Uterus (tissue), 3 donors: ENCODE measurements at regions not wholly inside any gene's neighbourhood (a gene's known extent, or its start where the extent isn't known, plus 50 kb on each side); places are given as distances from the start of the nearest gene placed in this dataset.

Source experiments
- DNase-seq, 2 donors: peaks; one replicate each; pipeline ENCODE4 v3.0.0-alpha.2; 2019 to 2020
- H3K27ac ChIP-seq, 2 donors: fragments of 200-600 bp; sonication (generic); 1 replicate in 1 of 2; 2 replicates in 1 of 2; pipeline ENCODE4 v1.5.1; 2016 to 2018
- H3K27me3 ChIP-seq, 2 donors: fragments of 200-600 bp; sonication (generic); one replicate each; pipeline ENCODE4 v1.5.1; 2018 to 2019; ENCODE audit warnings: control low read depth in 1 of 2
- H3K36me3 ChIP-seq, 2 donors: fragments of 200-600 bp; sonication (generic); one replicate each; pipeline ENCODE4 v1.5.1; 2019; ENCODE audit warnings: control low read depth in 1 of 2
- H3K4me1 ChIP-seq, 2 donors: fragments of 200-600 bp; sonication (generic); one replicate each; pipeline ENCODE4 v1.5.1; 2018 to 2019; ENCODE audit warnings: control low read depth in 1 of 2
- H3K4me3 ChIP-seq, 2 donors: fragments of 200-600 bp; sonication (generic); 1 replicate in 1 of 2; 2 replicates in 1 of 2; pipeline ENCODE4 v1.5.1; 2018 to 2019; ENCODE audit warnings: mild to moderate bottlenecking in 1 of 2
- H3K9me3 ChIP-seq, 2 donors: fragments of 200-600 bp; sonication (generic); one replicate each; pipeline ENCODE4 v1.5.1; 2019; ENCODE audit warnings: control low read depth in 1 of 2
- CTCF ChIP-seq, 4 experiments: fragments of 200-600 bp in 2 of 4; fragments of 450-650 bp in 2 of 4; sonication (generic) in 2 of 4; IDR thresholded peaks; one replicate each; pipeline ENCODE4 v1.5.1; 2016 to 2019; ENCODE audit warnings: antibody characterized with exemption in 4 of 4, mild to moderate bottlenecking in 2 of 4, moderate library complexity in 1 of 4
- POLR2A ChIP-seq, 2 donors: fragments of 450-650 bp; IDR thresholded peaks; one replicate each; pipeline ENCODE4 v1.6.1; 2016; ENCODE audit warnings: antibody characterized with exemption in 2 of 2, mild to moderate bottlenecking in 1 of 2, moderate library complexity in 1 of 2
- intact Hi-C: fragments of 100-400 bp; cut with DNase I; formaldehyde crosslinking; loops from one replicate; pipeline ENCODE4 v1.15.1; 2023; ENCODE audit warnings: low total_unique reads
- donor health status: DM: yes; HTN: yes; CAD: no.

GRCh38 chr6:93165850-93166430 is 253.4 kb downstream of the EPHA7 start:
- intact Hi-C loops: no loop called here
- H3K36me3 ChIP-seq: no peaks in the 10 kb centered on the region
- H3K4me3 ChIP-seq: no peak overlapping the region
- H3K4me1 ChIP-seq: no peaks in the 10 kb centered on the region
- H3K9me3 ChIP-seq: no peaks in the 10 kb centered on the region
- DNase-seq: no peak
- no peak for TF ChIP-seq POLR2A (IDR thresholded peaks at IDR 0.05)
- no peak for TF ChIP-seq CTCF (IDR thresholded peaks at IDR 0.05)
- H3K27me3 ChIP-seq: no peaks in the 10 kb centered on the region
- H3K27ac ChIP-seq: no peak overlapping the region

GRCh38 chr6:93164781-93165180 is 254.6 kb downstream of the EPHA7 start:
- Histone ChIP-seq H3K9me3 (no peaks in the 10 kb centered on the region), H3K27ac (no peak overlapping the region), H3K4me3 (no peak overlapping the region), H3K4me1 (no peaks in the 10 kb centered on the region), H3K36me3 (no peaks in the 10 kb centered on the region), H3K27me3 (no peaks in the 10 kb centered on the region)
- intact Hi-C loops: no loop called here
- no peak for DNase-seq
- no peak for TF ChIP-seq CTCF (IDR thresholded peaks at IDR 0.05)
- no peak for TF ChIP-seq POLR2A (IDR thresholded peaks at IDR 0.05)

- intact Hi-C loops: no loop called here
- Histone ChIP-seq H3K36me3 (no peaks in the 10 kb centered on the region), H3K4me3 (no peak overlapping the region), H3K27me3 (no peaks in the 10 kb centered on the region), H3K4me1 (no peaks in the 10 kb centered on the region), H3K9me3 (no peaks in the 10 kb centered on the region), H3K27ac (no peak overlapping the region)
- no peak for DNase-seq
- TF ChIP-seq CTCF (IDR thresholded peaks at IDR 0.05): no peak
- no peak for TF ChIP-seq POLR2A (IDR thresholded peaks at IDR 0.05)
These were observed 256.2 kb downstream of the EPHA7 start for GRCh38 chr6:93163146-93163545.

GRCh38 chr6:93139408-93140081 is 279.8 kb downstream of the EPHA7 start:
- Histone ChIP-seq H3K9me3 (no peaks in the 10 kb centered on the region), H3K4me3 (no peak overlapping the region), H3K27ac (no peak overlapping the region), H3K36me3 (no peaks in the 10 kb centered on the region), H3K4me1 (no peaks in the 10 kb centered on the region), H3K27me3 (no peaks in the 10 kb centered on the region)
- TF ChIP-seq CTCF (IDR thresholded peaks at IDR 0.05) (no peak), POLR2A (IDR thresholded peaks at IDR 0.05) (no peak)
- DNase-seq: no peak
- intact Hi-C loops: no loop called here

GRCh38 chr6:93136111-93136510 is 283.2 kb downstream of the EPHA7 start:
- no peak for DNase-seq
- Histone ChIP-seq H3K4me3 (no peak overlapping the region), H3K4me1 (no peaks in the 10 kb centered on the region), H3K27ac (no peak overlapping the region), H3K9me3 (no peaks in the 10 kb centered on the region), H3K27me3 (no peaks in the 10 kb centered on the region), H3K36me3 (no peaks in the 10 kb centered on the region)
- intact Hi-C loops: no loop called here
- TF ChIP-seq CTCF (IDR thresholded peaks at IDR 0.05): no peak
- no peak for TF ChIP-seq POLR2A (IDR thresholded peaks at IDR 0.05)
